Dendritic cell treated with granulocyte-macrophage colony-stimulating factor and Interleukin-4, amounts not matched to agents 40 ng/mL and 50 ng/mL, for 4 days (primary cell): ENCODE measurements at regions not wholly inside any gene's neighbourhood (a gene's known extent, or its start where the extent isn't known, plus 50 kb on each side); places are given as distances from the start of the nearest gene placed in this dataset.
"Not testable (repeated sequence)": the region's sequence is repeated elsewhere in the genome, so short reads cannot be mapped to it uniquely, and the experiment has no call there.

Experiments
- H3K27ac Mint-ChIP-seq: one replicate; pipeline ENCODE4 v1.8.0; 2022; ENCODE audit warnings: mild to moderate bottlenecking, mixed read lengths
- H3K27me3 Mint-ChIP-seq: one replicate; pipeline ENCODE4 v1.8.0; 2022; ENCODE audit warnings: mild to moderate bottlenecking, mixed read lengths
- H3K36me3 Mint-ChIP-seq: one replicate; pipeline ENCODE4 v1.8.0; 2022; ENCODE audit warnings: low read depth, mixed read lengths
- H3K4me1 Mint-ChIP-seq: one replicate; pipeline ENCODE4 v1.8.0; 2022; ENCODE audit warnings: low read depth, mixed read lengths
- H3K4me3 Mint-ChIP-seq: one replicate; pipeline ENCODE4 v1.8.0; 2022; ENCODE audit warnings: mild to moderate bottlenecking, moderate library complexity, mixed read lengths
- H3K9me3 Mint-ChIP-seq: one replicate; pipeline ENCODE4 v1.8.0; 2022; ENCODE audit warnings: mixed read lengths
- intact Hi-C: fragments of 100-400 bp; cut with micrococcal nuclease; formaldehyde crosslinking; loops from one replicate; pipeline ENCODE4 v1.15.0; 2022

GRCh38 chr1:58076258-58076657, 470.3 kb downstream of the OMA1 start:
- Mint-ChIP-seq H3K27me3 (no peaks in the 10 kb centered on the region), H3K36me3 (no peaks in the 10 kb centered on the region), H3K9me3 (no peaks in the 10 kb centered on the region), H3K4me3 (no peak overlapping the region), H3K4me1 (no peaks in the 10 kb centered on the region), H3K27ac (no peak overlapping the region)
- intact Hi-C loops, result no loop called here

GRCh38 chr1:58075188-58075578, 471.3 kb downstream of the OMA1 start:
- Mint-ChIP-seq H3K4me3 (no peak overlapping the region), H3K27ac (no peak overlapping the region), H3K9me3 (no peaks in the 10 kb centered on the region), H3K36me3 (no peaks in the 10 kb centered on the region), H3K27me3 (no peaks in the 10 kb centered on the region), H3K4me1 (no peaks in the 10 kb centered on the region)
- intact Hi-C loops, result no loop called here

- Mint-ChIP-seq H3K27me3 (no peaks in the 10 kb centered on the region), H3K9me3 (no peaks in the 10 kb centered on the region), H3K36me3 (no peaks in the 10 kb centered on the region), H3K4me3 (no peak overlapping the region), H3K27ac (no peak overlapping the region), H3K4me1 (no peaks in the 10 kb centered on the region)
- intact Hi-C loops, result no loop called here
These were observed 474.1 kb downstream of the OMA1 start for GRCh38 chr1:58072450-58072849.

- Mint-ChIP-seq H3K36me3 (no peaks in the 10 kb centered on the region), H3K27me3 (no peaks in the 10 kb centered on the region), H3K9me3 (no peaks in the 10 kb centered on the region), H3K4me3 (no peak overlapping the region), H3K4me1 (no peaks in the 10 kb centered on the region), H3K27ac (no peak overlapping the region)
- intact Hi-C loops, result no loop called here
These were observed 479.4 kb downstream of the OMA1 start for GRCh38 chr1:58067082-58067481.

- Mint-ChIP-seq H3K9me3 (no peaks in the 10 kb centered on the region), H3K36me3 (no peaks in the 10 kb centered on the region), H3K4me3 (no peak overlapping the region), H3K27me3 (no peaks in the 10 kb centered on the region), H3K4me1 (no peaks in the 10 kb centered on the region), H3K27ac (no peak overlapping the region)
- intact Hi-C loops, result no loop called here
These were observed 481.0 kb downstream of the OMA1 start for GRCh38 chr1:58065520-58065919.

- no peak overlapping the region for H3K4me3 Mint-ChIP-seq
- no peaks in the 10 kb centered on the region for H3K27me3 Mint-ChIP-seq
- H3K4me1 Mint-ChIP-seq, result no peaks in the 10 kb centered on the region
- no peaks in the 10 kb centered on the region for H3K9me3 Mint-ChIP-seq
- intact Hi-C loops, result no loop called here
- no peaks in the 10 kb centered on the region for H3K36me3 Mint-ChIP-seq
- H3K27ac Mint-ChIP-seq, result no peak overlapping the region
These were observed 482.4 kb downstream of the OMA1 start for GRCh38 chr1:58064166-58064565.

GRCh38 chr1:58063095-58063494, 483.4 kb downstream of the OMA1 start:
- Mint-ChIP-seq H3K27me3 (no peaks in the 10 kb centered on the region), H3K4me1 (no peaks in the 10 kb centered on the region), H3K4me3 (no peak overlapping the region), H3K36me3 (no peaks in the 10 kb centered on the region), H3K9me3 (no peaks in the 10 kb centered on the region), H3K27ac (no peak overlapping the region)
- intact Hi-C loops, result no loop called here

- no peak overlapping the region for H3K27ac Mint-ChIP-seq
- H3K4me1 Mint-ChIP-seq, result no peaks in the 10 kb centered on the region
- no peak overlapping the region for H3K4me3 Mint-ChIP-seq
- H3K9me3 Mint-ChIP-seq, result no peaks in the 10 kb centered on the region
- intact Hi-C loops, result no loop called here
- no peaks in the 10 kb centered on the region for H3K27me3 Mint-ChIP-seq
- H3K36me3 Mint-ChIP-seq, result no peaks in the 10 kb centered on the region
These were observed 483.9 kb downstream of the OMA1 start for GRCh38 chr1:58062635-58063034.

- Mint-ChIP-seq H3K4me1 (no peaks in the 10 kb centered on the region), H3K9me3 (no peaks in the 10 kb centered on the region), H3K27me3 (no peaks in the 10 kb centered on the region), H3K27ac (no peak overlapping the region), H3K4me3 (no peak overlapping the region), H3K36me3 (no peaks in the 10 kb centered on the region)
- intact Hi-C loops, result no loop called here
These were observed 485.9 kb downstream of the OMA1 start for GRCh38 chr1:58060559-58061170.

- no peaks in the 10 kb centered on the region for H3K9me3 Mint-ChIP-seq
- H3K27ac Mint-ChIP-seq, result no peak overlapping the region
- no peaks in the 10 kb centered on the region for H3K27me3 Mint-ChIP-seq
- intact Hi-C loops, result no loop called here
- H3K4me3 Mint-ChIP-seq, result no peak overlapping the region
- no peaks in the 10 kb centered on the region for H3K36me3 Mint-ChIP-seq
- H3K4me1 Mint-ChIP-seq, result no peaks in the 10 kb centered on the region
These were observed 486.7 kb downstream of the OMA1 start for GRCh38 chr1:58059789-58060188.

- H3K27me3 Mint-ChIP-seq, result no peaks in the 10 kb centered on the region
- no peak overlapping the region for H3K27ac Mint-ChIP-seq
- no peaks in the 10 kb centered on the region for H3K36me3 Mint-ChIP-seq
- intact Hi-C loops, result no loop called here
- H3K9me3 Mint-ChIP-seq, result no peaks in the 10 kb centered on the region
- H3K4me1 Mint-ChIP-seq, result no peaks in the 10 kb centered on the region
- H3K4me3 Mint-ChIP-seq, result no peak overlapping the region
These were observed 488.2 kb downstream of the OMA1 start for GRCh38 chr1:58058323-58058722.

GRCh38 chr1:58057826-58058225, 488.7 kb downstream of the OMA1 start:
- no peak overlapping the region for H3K27ac Mint-ChIP-seq
- no peaks in the 10 kb centered on the region for H3K9me3 Mint-ChIP-seq
- intact Hi-C loops, result no loop called here
- no peaks in the 10 kb centered on the region for H3K4me1 Mint-ChIP-seq
- H3K27me3 Mint-ChIP-seq, result no peaks in the 10 kb centered on the region
- no peak overlapping the region for H3K4me3 Mint-ChIP-seq
- H3K36me3 Mint-ChIP-seq, result no peaks in the 10 kb centered on the region

- H3K4me1 Mint-ChIP-seq, H3K27ac Mint-ChIP-seq, H3K4me3 Mint-ChIP-seq, H3K9me3 Mint-ChIP-seq, H3K27me3 Mint-ChIP-seq, H3K36me3 Mint-ChIP-seq, intact Hi-C loops: not testable (repeated sequence)
These were observed 495.3 kb downstream of the OMA1 start for GRCh38 chr1:58051187-58051586.

- Mint-ChIP-seq H3K4me3 (no peak overlapping the region), H3K27me3 (no peaks in the 10 kb centered on the region), H3K9me3 (no peaks in the 10 kb centered on the region), H3K4me1 (no peaks in the 10 kb centered on the region), H3K36me3 (no peaks in the 10 kb centered on the region), H3K27ac (no peak overlapping the region)
- intact Hi-C loops, result loop anchor here (5.0 kb wide), 1 partner anchor 1215 kb away; no protein-coding TSS in a partner anchor
These were observed 499.2 kb downstream of the OMA1 start for GRCh38 chr1:58047265-58047858.

- Mint-ChIP-seq H3K36me3 (no peaks in the 10 kb centered on the region), H3K4me3 (no peak overlapping the region), H3K4me1 (no peaks in the 10 kb centered on the region), H3K9me3 (no peaks in the 10 kb centered on the region), H3K27me3 (no peaks in the 10 kb centered on the region), H3K27ac (no peak overlapping the region)
- intact Hi-C loops, result loop anchor here (5.0 kb wide), 1 partner anchor 1213 kb away; no protein-coding TSS in a partner anchor
These were observed 501.3 kb downstream of the OMA1 start for GRCh38 chr1:58045094-58045705.
